ENCODE measurements at regions not wholly inside any gene's neighbourhood (a gene's known extent, or its start where the extent isn't known, plus 50 kb on each side); places are given as distances from the start of the nearest gene placed in this dataset.
"Not testable (repeated sequence)": the region's sequence is repeated elsewhere in the genome, so short reads cannot be mapped to it uniquely, and the experiment has no call there.

DNA sequence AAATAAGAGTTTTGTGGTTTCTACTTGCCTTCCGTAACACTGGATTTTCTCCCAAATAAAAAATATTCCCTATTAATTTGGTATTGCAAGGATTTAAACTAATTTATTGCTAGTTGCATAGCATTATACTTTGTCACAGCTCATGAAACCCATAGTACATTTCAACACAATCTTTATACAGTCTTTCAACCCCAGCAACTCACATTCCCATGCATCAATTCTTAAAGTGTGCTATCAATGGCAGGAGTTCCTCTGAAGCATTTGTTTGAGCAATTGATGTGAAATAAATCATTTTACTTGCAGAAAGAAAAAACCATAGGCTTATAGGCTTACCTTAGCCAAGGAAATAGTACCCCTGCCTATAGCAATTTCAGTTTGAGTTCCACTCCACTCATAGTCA is 251.9 kb downstream of the PAPSS1 start:
- H3K9ac ChIP-seq (ENCODE audit: low read depth, low read length): no peak overlapping the region
- no peaks in the 10 kb centered on the region for H3K4me1 ChIP-seq (ENCODE audit: control insufficient read depth, insufficient read depth, low read length)
- no peaks in the 10 kb centered on the region for H3K36me3 ChIP-seq (ENCODE audit: control insufficient read depth, insufficient read depth, low read length)
- no peaks in the 10 kb centered on the region for H3K9me3 ChIP-seq (ENCODE audit: control insufficient read depth, insufficient read depth, low read length)
- H3K27me3 ChIP-seq (ENCODE audit: control insufficient read depth, insufficient read depth, low read length): no peaks in the 10 kb centered on the region
- H3K4me3 ChIP-seq (ENCODE audit: low read depth, low read length): no peak overlapping the region

DNA sequence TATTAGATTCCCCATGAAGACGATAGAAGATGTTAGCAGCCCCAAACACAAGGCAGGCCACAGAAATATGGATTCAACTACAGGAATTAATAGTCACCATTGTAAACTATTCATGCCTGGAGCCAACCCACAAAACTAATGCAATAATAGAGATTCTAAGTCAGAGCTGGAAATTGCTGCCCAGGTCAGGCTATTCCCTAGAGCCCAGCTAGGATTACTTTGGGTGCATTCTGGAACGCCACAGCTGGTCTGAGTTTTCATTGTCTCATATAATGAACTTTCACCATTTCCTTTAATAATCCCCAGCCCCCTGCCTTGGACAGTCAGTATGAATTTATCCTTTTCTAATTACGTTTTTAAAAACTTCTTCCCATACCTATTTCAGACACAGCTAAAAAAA is 252.6 kb downstream of the PAPSS1 start:
- H3K9ac ChIP-seq (ENCODE audit: low read depth, low read length): no peak overlapping the region
- no peaks in the 10 kb centered on the region for H3K36me3 ChIP-seq (ENCODE audit: control insufficient read depth, insufficient read depth, low read length)
- no peaks in the 10 kb centered on the region for H3K27me3 ChIP-seq (ENCODE audit: control insufficient read depth, insufficient read depth, low read length)
- H3K4me3 ChIP-seq (ENCODE audit: low read depth, low read length): no peak overlapping the region
- H3K9me3 ChIP-seq (ENCODE audit: control insufficient read depth, insufficient read depth, low read length): no peaks in the 10 kb centered on the region
- no peaks in the 10 kb centered on the region for H3K4me1 ChIP-seq (ENCODE audit: control insufficient read depth, insufficient read depth, low read length)

DNA sequence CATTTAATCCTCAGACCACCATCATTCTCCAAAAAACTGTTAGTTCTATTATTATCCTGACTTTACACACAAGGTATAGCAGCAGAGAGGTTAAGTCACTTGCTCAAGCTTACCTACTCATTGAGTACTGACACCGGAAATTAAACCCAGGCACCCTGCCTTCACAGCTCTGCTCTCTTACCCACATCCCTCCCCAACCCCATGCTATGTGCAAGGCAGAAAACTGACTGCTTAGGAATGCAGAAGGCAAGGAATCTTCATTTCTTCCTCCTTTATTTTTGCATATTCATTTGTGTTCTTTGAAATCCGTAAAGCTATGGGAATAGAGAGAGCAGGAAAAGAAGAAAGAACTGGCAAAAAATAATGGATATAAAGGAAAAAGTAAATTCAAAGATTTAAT is 261.8 kb downstream of the PAPSS1 start:
- H3K4me3 ChIP-seq (ENCODE audit: low read depth, low read length): no peak overlapping the region
- no peaks in the 10 kb centered on the region for H3K9me3 ChIP-seq (ENCODE audit: control insufficient read depth, insufficient read depth, low read length)
- H3K27me3 ChIP-seq (ENCODE audit: control insufficient read depth, insufficient read depth, low read length): no peaks in the 10 kb centered on the region
- H3K36me3 ChIP-seq (ENCODE audit: control insufficient read depth, insufficient read depth, low read length): no peaks in the 10 kb centered on the region
- no peaks in the 10 kb centered on the region for H3K4me1 ChIP-seq (ENCODE audit: control insufficient read depth, insufficient read depth, low read length)
- H3K9ac ChIP-seq (ENCODE audit: low read depth, low read length): no peak overlapping the region

DNA sequence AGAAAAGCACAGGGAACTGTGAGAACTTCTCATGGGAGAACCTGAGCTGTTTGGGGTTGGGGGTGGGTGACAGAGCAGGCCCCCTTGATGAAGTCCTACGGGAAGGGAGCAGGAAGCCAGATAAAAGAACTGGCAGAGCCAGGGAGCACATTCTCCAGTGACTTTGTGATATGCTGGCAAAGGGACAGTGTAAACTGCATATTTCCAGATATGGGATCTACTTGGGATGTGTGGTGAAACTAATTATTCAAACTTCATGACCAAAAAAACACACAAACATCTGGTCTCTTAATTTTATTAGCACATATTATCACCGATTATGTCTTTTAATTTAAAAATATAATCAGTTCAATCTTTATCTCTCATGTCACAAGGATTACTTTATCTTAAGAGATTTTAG is 266.0 kb downstream of the PAPSS1 start:
- H3K4me1 ChIP-seq (ENCODE audit: control insufficient read depth, insufficient read depth, low read length): no peaks in the 10 kb centered on the region
- no peak overlapping the region for H3K4me3 ChIP-seq (ENCODE audit: low read depth, low read length)
- H3K9me3 ChIP-seq (ENCODE audit: control insufficient read depth, insufficient read depth, low read length): no peaks in the 10 kb centered on the region
- H3K27me3 ChIP-seq (ENCODE audit: control insufficient read depth, insufficient read depth, low read length): no peaks in the 10 kb centered on the region
- no peaks in the 10 kb centered on the region for H3K36me3 ChIP-seq (ENCODE audit: control insufficient read depth, insufficient read depth, low read length)
- H3K9ac ChIP-seq (ENCODE audit: low read depth, low read length): no peak overlapping the region

DNA sequence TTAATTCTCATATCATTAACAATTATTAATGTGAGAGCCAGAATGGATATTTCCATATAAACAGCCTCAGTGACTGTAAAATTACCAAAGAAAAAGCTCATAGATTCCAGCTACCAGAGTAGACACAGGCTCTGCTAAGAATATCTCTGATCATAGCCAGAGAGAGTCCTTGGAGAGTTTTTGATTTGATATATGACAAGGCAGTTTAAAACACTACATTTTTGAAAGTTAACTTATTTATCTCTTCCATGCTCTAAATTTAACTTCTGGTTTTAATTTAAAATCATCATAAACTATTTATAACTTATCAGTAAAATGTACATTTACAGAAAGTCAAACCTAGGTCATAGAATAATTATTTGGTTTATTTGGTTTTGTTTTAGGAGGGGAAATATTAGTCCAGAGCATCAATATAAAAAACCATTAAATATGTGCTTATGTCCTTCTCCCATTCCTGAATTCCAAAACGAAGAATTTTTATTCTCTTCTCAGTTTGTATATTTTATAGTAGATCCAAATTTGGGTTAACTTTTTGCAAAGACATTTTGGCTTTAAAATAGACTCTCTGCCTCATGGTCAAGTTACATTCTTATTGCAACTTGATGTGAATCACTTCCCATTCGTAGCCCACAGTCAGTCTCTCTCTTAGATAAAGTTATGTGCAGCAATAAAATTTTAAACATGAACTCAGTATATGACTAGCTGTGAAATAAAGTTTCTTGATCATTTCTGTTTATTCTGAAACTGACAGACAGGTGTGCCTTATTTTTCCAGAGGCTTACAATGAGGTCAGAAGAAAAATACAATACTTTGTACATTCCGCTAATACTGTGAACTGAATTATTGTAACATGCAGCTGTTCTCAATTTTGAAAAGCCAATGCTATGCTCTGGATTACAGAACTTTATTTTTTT is 267.1 kb downstream of the PAPSS1 start:
- Histone ChIP-seq H3K9me3 (ENCODE audit: control insufficient read depth, insufficient read depth, low read length) (no peaks in the 10 kb centered on the region), H3K36me3 (ENCODE audit: control insufficient read depth, insufficient read depth, low read length) (no peaks in the 10 kb centered on the region), H3K4me3 (ENCODE audit: low read depth, low read length) (no peak overlapping the region), H3K4me1 (ENCODE audit: control insufficient read depth, insufficient read depth, low read length) (no peaks in the 10 kb centered on the region), H3K27me3 (ENCODE audit: control insufficient read depth, insufficient read depth, low read length) (no peaks in the 10 kb centered on the region), H3K9ac (ENCODE audit: low read depth, low read length) (no peak overlapping the region)

DNA sequence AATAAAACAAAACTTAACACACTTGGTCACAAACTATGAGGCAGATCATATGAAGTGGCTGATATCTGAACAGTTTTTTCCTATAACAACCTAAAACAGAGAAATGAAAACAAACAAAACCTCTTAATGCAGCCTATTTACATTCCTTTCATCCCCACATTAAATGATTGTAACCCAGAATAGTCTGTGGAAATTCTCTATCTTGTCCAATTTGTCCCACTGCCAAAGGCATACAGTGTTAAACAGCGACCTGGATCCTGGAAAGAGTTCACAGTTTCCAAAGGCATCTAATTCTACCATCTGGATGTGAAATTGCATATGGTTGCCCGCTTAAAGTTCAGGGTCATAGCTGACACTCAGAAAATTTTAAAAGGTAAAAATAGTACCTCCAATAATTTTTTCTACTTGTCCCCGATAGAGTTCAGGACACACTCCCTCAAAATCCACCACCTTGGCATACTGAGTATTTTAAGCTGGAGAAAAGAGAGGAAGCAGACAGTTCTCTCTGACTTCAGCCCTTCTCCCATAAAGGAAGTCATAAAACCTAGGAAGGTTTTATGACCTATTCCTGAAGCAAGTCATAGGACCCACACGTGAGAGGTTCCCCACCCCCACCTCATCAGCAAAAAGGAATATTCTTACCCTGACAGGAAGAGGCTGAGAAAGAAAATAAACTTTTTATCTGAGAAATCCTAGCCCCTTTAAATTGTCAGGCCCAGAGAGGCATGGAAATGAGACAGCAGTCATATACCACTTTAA is 270.2 kb downstream of the PAPSS1 start:
- Histone ChIP-seq H3K36me3 (ENCODE audit: control insufficient read depth, insufficient read depth, low read length) (no peaks in the 10 kb centered on the region), H3K9ac (ENCODE audit: low read depth, low read length) (no peak overlapping the region), H3K4me3 (ENCODE audit: low read depth, low read length) (no peak overlapping the region), H3K27me3 (ENCODE audit: control insufficient read depth, insufficient read depth, low read length) (no peaks in the 10 kb centered on the region), H3K9me3 (ENCODE audit: control insufficient read depth, insufficient read depth, low read length) (no peaks in the 10 kb centered on the region), H3K4me1 (ENCODE audit: control insufficient read depth, insufficient read depth, low read length) (no peaks in the 10 kb centered on the region)

GRCh38 chr4:107442538-107443111 is 277.4 kb downstream of the PAPSS1 start:
- Histone ChIP-seq H3K36me3 (ENCODE audit: control insufficient read depth, insufficient read depth, low read length) (no peaks in the 10 kb centered on the region), H3K9ac (ENCODE audit: low read depth, low read length) (no peak overlapping the region), H3K4me3 (ENCODE audit: low read depth, low read length) (no peak overlapping the region), H3K9me3 (ENCODE audit: control insufficient read depth, insufficient read depth, low read length) (no peaks in the 10 kb centered on the region), H3K27me3 (ENCODE audit: control insufficient read depth, insufficient read depth, low read length) (no peaks in the 10 kb centered on the region), H3K4me1 (ENCODE audit: control insufficient read depth, insufficient read depth, low read length) (no peaks in the 10 kb centered on the region)

DNA sequence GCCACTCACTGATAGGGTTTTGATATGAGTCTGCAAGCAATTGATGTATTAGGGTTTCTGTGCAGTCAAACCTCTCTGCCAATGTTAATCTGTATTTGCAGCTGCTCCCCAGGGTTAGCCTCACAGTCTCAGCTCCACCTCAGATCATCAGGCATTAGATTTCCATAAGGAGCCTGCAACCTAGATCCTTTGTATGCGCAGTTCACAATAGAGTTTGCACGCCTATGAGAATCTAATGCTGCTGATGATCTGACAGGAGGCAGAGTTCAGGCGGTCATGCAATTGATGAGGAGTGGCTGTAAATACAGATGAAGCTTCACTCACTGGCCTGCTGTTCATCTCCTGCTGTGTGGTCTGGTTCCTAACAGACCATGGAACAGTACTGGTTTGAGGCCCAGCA is 280.6 kb downstream of the PAPSS1 start:
- Histone ChIP-seq H3K27me3 (ENCODE audit: control insufficient read depth, insufficient read depth, low read length) (no peaks in the 10 kb centered on the region), H3K4me1 (ENCODE audit: control insufficient read depth, insufficient read depth, low read length) (no peaks in the 10 kb centered on the region), H3K9me3 (ENCODE audit: control insufficient read depth, insufficient read depth, low read length) (no peaks in the 10 kb centered on the region), H3K4me3 (ENCODE audit: low read depth, low read length) (no peak overlapping the region), H3K36me3 (ENCODE audit: control insufficient read depth, insufficient read depth, low read length) (no peaks in the 10 kb centered on the region), H3K9ac (ENCODE audit: low read depth, low read length) (no peak overlapping the region)

- not testable (repeated sequence) for H3K9ac ChIP-seq (ENCODE audit: low read depth, low read length); H3K4me3 ChIP-seq (ENCODE audit: low read depth, low read length); H3K36me3 ChIP-seq (ENCODE audit: control insufficient read depth, insufficient read depth, low read length); H3K9me3 ChIP-seq (ENCODE audit: control insufficient read depth, insufficient read depth, low read length); H3K4me1 ChIP-seq (ENCODE audit: control insufficient read depth, insufficient read depth, low read length); H3K27me3 ChIP-seq (ENCODE audit: control insufficient read depth, insufficient read depth, low read length)
These were observed 283.6 kb downstream of the PAPSS1 start for GRCh38 chr4:107436471-107436870.

DNA sequence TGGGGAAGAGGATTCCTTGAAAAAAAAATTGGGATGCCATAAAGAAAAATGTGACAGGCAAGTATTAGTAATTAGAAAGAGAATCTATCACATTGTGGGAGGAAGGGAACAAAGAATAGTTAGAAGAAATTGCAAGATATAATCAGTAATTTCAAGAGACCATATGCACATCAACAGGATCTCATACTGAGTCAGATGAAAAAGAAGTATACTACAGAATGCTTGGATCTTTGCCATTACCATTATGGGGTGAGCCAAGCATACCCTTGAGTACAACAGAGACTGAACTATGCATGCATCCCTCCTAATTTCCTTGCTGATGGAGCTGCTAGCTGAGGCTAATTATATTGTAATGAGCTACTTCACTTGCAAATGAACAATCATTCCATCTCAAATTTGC is 287.6 kb downstream of the PAPSS1 start:
- Histone ChIP-seq H3K9me3 (ENCODE audit: control insufficient read depth, insufficient read depth, low read length) (no peaks in the 10 kb centered on the region), H3K4me3 (ENCODE audit: low read depth, low read length) (no peak overlapping the region), H3K4me1 (ENCODE audit: control insufficient read depth, insufficient read depth, low read length) (no peaks in the 10 kb centered on the region), H3K36me3 (ENCODE audit: control insufficient read depth, insufficient read depth, low read length) (no peaks in the 10 kb centered on the region), H3K9ac (ENCODE audit: low read depth, low read length) (no peak overlapping the region), H3K27me3 (ENCODE audit: control insufficient read depth, insufficient read depth, low read length) (no peaks in the 10 kb centered on the region)

DNA sequence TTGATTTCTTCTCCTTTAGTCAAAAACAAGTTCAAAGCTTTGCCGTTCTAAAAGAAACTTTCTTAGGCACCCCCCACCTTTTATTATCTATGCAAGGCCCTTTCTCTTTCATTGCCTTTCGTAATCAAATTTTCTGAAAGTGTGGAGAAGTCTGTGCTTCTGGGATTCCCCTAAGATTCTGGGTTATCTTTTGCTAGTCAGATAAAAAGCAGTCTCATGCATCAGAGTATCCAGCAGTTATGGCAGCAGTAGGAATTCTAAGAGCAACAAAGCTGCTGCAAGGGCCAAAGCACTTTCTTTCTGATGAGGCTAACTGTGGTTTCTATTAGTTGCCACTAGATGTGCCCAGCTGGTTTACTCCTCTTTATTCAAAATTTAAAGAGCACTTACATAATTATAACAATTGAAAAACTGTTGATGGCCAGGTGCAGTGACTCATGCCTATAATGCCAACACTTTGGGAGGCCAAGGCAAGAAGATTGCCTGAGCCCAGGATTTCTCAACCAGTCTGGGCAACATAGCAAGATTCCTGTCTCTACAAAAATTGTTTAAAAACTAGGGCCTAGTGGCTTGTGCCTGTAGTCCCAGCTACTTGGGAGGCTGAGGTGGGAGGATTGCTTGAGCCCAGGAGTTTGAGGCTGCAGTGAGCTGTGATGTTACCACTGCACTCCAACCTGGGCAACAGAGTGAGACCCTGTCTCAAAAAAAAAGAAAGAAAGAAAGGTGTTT is 296.2 kb downstream of the PAPSS1 start:
- Histone ChIP-seq H3K36me3 (ENCODE audit: control insufficient read depth, insufficient read depth, low read length) (no peaks in the 10 kb centered on the region), H3K9me3 (ENCODE audit: control insufficient read depth, insufficient read depth, low read length) (no peaks in the 10 kb centered on the region), H3K4me1 (ENCODE audit: control insufficient read depth, insufficient read depth, low read length) (no peaks in the 10 kb centered on the region), H3K27me3 (ENCODE audit: control insufficient read depth, insufficient read depth, low read length) (no peaks in the 10 kb centered on the region), H3K4me3 (ENCODE audit: low read depth, low read length) (no peak overlapping the region), H3K9ac (ENCODE audit: low read depth, low read length) (no peak overlapping the region)

Measured in iPS-15b (cell line).